NCI-H510A treated with DMSO at 0.1 percent for 48 hours (cell line): ENCODE measurements at regions not wholly inside any gene's neighbourhood (a gene's known extent, or its start where the extent isn't known, plus 50 kb on each side); places are given as distances from the start of the nearest gene placed in this dataset.

Source experiments
- DNase-seq: peaks from one replicate; lab custom pipeline; 2025; lab: John Stamatoyannopoulos, UW

DNA sequence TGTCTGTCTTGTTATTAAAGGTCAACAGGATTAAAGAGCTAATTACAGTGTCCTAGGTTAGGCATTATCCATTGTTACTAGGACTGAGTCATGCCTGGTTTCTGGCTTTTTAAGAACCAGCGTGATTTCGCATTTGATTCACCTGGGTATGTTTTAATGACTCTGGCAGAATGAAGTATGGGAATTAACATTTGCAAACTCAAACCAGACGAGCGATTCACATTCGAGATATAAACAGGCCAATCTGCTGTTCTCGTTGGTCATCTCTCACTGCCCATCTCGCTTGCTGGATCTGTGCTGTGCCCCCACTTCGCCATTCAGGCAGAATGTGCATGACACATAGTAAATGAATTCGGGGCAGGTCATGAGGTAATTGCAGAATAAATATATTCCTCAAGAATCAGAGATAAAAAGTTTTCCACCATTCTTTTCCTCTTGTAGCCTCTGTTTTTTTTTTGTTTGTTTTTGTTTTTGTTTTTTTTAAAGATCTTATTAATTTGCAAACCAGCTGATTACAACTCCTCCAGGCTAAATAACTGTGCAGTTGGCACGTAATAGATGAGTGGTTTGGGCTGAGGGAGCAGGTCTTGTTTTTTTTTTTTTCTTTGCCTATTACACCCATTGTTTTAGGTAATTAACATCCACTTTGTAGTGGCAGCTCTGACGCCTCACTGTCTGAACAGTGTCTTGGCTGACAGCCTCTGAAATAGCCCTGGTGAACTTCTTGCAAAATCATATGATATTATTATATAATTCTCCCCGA, 313.5 kb upstream of the MSX2 start:
- DNase-seq, result no peak

DNA sequence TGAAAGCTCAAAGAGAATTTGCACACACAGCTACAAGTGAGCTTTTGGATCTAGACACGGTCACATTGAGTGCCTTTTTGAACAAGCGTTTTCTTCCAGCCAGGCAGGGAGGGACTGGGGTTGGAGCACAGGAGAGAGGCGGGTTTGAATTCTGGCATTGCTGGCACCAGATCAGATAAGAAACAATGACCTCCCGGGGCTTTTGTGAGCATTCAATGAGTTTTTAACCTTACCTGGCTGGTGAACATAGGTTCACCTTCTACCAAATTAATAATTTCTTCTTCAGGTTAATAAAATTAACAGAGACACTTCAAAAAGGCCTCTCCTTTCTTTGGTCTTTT, 312.9 kb upstream of the MSX2 start:
- no peak for DNase-seq

DNA sequence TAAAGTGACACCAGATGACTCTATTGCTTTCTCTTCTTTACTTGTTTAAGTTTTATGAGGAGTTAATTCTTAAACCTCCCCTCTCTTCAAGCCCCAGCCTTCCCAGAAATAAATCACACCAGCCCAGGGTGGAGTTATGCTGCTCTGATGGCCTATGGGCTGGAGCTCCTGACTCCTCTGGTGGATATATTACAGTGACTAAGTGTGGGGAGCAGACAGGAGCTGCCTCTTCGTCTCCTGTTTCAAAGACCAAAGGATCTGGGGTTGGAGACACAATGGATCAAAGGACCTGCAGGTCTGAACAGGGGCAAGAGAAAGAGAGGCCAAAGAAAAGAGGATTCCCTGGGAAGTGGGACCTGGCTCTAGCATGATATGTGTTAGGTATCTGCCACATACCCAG, 312.0 kb upstream of the MSX2 start:
- DNase-seq, result no peak

DNA sequence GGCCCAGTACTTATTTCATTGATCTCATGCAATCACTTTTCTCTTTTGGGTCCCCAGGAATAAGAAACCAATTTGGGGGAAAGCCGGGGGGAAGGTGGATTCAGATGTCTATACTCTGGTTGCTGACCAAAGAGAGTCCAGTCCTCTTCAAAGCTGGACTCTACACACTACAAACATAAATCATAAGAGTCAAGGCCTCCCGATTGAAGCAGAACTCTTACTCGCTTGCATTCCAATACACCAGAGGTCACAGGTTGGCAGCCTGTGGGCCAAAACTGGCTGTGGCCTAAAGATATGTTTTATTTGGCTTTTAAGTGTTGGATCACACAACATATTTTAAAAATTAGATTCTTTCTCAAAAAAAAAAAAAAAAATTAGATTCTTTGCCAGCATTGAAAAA, 311.4 kb upstream of the MSX2 start:
- no peak for DNase-seq

DNA sequence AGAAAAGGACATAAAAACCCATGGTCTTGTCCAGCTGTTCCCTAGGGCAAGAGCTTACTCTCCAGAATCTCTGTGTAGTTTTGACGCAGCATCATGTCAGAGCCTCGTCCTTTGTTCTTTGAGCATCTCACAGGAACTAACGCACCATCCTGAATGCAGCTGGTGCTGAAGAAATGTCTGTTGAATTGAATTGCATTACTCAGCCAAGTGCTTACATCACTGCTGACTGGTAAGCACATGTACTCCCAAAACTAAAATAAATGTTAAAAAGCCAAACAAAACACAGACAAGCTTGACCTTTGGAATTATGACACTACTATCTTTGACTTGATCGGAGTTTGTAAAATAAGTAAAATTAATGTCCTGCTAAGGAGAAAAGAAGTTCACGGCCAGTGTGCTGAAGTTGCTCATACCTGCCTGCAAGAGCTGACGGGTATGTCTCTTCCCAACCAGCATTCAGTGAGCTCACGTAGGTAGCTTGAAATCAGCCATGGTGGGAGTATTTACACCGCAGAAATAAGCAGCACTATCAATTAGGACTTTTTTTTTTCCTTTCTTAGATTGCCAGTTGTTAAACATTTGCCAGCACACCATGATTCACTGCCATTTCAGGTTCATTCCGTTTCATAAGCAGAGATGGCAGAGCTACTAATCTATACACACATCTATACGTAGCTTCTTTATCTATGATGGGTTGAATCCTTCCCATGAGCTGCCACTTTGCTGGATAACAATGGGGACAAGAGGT, 310.6 kb upstream of the MSX2 start:
- DNase-seq, result no peak

DNA sequence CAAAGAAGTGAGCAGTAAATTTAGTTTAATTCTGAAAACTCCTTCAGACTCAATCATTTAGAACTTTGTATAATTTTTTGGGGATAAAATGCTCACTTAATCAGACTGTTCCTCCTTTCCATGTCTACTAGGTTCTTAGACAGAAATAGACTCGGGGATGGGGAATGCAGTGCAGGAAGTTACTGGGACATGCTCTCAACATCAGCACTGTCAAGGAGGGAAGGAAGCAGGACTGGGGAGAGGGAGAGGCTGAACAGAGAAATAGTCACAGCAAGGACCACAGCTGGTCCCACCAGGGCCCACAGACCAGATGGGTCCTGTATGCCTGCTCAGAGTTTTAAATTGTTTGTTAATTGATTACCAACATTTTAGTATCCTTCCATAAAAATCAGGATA, 310.1 kb upstream of the MSX2 start:
- no peak for DNase-seq

DNA sequence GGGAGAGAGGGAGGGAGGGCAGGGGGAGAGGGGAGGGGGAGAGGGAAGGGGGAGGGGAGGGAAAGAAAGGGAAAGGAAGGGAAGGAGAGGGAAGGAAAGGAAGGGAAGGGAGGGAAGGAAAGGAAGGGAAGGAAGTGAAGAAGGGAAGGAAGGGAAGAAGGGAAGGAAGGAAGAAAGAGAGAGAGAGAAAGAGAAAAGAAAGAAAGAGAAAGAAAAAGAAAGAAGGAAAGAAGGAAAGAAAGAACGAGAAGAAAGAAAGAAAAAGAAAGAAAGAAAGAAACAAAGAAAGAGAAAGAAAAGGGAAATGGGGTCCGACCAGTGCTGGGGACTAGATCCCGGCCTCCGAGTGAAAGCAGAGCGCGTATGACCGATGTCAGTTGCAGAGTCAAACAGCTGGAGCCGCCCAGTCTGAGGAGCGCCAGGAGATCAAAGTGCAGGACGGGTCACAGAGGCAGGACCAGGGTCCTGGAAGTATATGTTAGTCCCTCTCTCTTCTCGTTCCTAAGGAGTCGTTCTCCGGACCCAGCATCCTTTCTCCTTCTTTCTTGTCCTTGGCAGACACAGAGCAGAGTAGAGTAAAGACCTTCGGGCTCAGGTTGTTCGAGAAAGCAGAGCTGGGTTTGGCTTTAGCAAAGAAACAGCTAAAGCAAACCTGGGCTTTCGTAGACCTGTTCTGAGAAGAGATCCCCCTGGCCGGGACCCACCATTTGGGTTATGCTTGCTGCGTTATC, 305.4 kb upstream of the MSX2 start:
- DNase-seq, result peak; percentile 34

DNA sequence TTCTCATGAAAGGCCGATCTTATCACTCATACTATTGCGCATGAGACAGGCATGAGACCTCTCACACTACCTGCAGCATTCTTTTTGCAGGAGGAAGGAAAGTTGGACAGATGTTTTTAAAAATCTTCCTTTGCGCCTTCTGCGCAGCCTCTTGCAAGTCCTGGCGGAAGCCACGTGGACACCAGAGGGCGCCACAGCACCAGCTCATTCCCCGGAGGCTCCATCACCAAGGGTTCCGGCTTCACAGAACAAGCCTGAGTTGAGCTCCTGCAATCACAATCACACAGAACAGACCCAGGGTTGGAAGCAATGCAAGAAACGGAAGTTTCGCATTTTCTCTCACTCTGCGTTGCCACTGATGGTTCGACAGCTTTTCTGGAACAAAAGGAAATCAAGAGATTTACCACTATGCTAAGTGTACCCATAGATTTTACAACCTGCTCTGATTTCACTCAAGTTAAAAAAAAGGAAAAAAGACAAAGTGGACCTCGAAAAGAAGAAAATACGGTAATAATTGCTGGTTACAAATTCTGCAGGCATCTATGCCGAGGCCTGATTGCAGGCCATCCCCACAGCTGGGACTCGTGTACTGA, 304.7 kb upstream of the MSX2 start:
- peak; percentile 69 for DNase-seq

DNA sequence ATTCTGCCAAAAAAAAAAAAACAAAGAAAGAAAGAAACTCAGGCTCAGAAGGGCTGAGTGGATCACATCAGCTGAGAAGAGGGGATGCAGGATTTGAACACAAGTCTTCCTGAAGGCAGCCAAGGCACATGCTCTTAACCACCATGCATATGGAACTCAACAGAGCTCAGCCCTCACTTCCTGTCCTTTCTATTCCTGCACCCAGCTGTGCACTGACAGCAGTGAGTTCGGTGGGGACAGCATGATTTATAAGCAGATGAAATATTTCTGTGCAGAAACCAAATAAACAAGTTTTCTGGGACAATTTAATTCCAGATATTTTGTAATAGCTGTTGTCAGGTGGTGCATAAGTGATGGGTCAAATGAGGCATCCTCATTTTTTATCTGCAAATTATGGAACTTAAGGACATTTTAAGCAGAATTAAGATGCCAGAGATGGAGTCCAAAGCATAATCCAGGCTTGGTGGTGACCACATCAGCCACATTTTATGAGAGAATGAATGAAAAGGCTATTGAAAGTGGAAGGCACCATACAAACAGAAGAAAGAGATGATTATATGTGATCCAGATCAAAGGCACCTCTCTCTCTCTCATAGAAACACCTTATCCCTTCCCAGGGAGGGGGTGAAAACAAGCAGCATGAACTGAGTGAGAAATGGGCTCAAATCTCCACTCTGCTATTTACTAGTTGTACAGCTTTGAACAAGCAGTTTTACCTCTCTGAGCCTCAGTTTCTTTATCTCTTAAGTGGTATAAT, 303.6 kb upstream of the MSX2 start:
- no peak for DNase-seq

DNA sequence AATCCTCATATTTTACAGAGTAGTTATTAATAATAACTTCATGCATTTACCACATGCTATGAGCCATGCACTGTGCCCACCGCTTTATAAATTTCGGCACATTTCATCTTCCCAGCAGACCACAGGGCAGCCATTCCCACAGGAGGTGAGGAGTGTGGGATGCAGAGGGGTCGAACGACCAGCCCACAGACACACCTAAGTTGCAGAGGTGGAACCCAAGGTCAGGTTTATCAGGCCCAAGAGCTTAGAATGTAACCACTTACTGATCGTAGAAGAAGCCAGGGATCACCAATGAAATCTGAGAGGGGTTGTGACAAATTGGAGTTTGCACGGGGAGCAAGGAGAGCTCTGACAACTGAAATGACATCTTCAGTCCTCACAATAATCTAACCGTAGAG, 303.0 kb upstream of the MSX2 start:
- peak; percentile 4 for DNase-seq

DNA sequence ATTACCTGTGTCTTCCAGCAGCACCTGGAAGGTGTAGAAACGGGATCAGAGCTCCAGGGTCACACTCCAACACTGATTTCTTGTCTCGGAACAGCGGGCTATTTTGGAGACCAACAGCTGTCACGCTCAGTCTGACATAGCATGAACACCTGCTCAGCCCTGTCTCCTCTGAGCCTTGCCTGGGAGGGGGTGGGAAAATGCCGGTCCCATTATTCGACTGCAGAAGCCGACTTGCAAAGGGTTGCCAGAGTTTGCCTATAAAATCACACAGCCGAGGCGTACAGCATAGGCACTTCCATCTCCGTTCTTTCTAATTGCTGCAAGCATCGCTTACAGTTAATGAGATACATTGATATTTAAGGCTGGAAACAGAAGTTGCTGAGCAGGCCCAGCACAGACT, 300.8 kb upstream of the MSX2 start:
- DNase-seq, result peak; percentile 3

DNA sequence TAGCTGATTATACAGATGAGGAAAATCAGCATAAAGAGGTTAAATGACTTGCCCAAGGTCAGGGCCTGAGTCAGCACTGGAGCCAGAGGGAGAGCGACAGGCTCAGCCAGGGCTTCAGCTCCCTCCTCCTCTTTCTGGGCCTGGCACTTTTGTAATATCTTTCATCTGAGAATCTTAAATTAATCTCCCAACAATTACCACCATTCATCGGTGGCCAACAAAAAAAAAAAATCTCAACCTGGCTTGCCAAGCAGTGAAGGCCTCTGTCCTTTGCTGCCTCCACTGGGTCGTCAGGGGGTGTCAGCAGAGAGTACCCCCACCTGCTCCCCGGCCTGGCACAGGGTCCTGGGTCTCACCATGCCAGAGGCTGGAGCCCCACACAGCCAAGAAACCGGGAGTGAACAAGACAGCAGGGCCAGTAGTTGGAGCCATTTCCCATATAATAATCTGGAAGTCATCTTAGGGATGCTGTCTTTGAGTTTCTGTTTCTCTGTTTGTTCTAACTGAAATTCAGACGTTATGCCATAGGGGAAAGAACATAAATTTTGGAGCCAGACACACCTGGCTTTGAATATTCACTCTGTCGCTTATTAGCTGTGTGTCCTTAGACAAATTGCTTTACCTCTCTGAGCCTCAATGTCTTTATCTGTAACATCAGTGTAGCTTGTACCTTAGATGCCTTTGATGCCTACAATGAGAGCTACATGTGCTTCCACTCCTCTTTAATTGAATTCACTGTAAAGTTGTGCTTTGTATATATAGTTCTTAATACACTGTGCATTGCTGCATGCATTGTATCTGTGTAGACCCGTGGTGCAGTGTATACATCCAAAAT, 299.9 kb upstream of the MSX2 start:
- no peak for DNase-seq

DNA sequence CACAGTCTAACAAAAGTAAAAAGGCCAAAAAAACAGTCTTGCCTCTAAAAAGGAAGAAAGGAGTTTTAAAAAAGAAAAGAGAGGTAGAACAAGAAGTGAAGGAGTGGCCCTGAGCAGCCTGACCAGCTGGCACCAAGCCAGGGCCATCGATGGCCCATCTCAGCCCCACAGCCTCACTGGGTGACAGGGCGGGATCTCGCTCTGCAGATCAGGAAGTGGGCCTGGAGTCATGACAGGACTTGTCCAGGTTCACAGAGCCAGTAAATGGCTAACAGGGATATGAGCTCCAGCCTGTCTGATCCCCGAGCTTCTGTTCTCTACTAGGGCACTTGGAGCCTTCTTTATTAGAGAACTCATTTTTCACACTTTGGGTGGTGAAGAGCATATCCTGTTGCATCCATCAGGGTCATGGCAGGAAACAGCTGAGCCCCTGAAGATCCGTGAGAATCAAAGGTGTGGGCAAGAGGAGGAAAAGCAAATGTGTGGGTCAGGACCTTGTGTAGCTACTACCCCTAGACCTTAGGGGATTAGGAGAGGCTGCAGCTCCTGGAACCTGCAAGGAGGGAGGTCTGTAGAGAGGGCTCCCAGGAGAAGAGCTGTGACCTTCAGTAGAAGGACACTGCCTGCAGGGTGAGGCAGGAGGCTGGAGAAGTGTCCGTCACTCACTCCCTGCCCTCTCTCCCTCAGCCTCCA, 299.0 kb upstream of the MSX2 start:
- DNase-seq, result peak; percentile 13

DNA sequence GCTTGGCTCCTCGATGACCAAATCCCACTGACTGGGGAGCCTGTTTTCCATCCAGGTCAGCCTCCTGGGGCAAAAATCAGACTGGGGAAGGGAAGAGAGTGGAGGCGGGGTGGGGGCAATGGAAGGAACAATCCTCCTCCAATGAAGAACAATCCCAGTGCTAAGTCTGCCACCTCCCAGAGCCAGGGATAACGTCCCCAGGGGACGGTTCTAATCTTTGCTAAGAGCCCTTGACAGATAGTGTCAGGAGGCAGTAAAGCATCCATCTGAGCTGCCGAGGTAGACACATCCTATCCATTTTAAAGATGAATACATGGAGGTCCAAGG, 298.5 kb upstream of the MSX2 start:
- no peak for DNase-seq

DNA sequence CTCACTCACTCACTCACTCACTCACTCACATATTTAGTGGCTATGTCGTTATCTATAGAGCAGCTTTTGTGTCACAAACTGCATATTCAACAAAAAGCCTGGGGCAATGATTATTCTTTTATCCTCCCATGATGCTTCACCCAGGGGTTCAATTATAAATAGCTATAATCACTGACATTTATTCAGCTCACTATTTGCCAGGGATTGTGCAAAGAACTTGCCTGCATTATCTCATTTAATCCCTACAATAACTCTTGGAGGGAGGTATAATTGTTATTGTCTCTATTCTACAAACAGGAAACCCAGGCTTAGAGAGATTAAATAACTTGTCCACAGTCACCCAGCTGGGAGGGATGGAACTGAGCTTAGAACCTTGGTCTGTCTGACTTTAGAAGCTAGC, 298.0 kb upstream of the MSX2 start:
- DNase-seq, result no peak

DNA sequence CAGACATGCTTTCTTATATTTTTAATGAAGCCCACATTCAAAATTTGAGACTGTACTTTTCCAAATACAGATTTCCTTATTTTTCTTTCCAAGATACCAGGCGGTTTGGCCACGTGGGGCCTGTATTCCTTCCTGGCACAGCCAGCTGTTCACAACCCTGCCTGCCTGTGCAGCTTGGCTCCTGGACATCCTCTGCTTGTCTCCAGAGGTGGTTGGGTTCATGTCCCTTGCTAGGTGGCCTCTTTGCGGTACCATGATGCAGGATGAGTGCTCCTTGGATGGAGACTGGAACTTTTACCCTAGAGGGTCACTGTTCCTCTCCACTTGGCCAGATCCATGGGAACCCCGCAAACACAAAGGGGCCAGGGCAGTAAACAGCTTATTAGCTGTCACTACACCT, 297.5 kb upstream of the MSX2 start:
- no peak for DNase-seq

DNA sequence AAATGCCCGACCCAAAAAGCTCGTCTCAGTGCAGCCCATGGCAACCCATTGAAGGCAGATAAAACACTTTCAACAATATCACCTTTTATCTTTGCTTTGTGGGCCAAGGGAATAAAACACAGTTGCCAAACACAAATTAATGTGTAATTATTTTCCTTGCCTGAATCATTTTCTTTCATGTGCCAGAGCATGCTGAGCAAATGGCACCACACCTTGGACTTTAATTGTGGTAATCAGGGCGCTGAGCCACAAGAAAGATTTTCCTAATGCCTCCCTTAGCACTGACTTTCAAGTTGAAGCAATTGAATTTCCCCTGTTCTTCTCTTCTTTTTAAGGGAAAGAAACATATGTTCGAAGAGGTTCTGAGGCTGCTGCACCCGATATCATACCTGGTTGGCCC, 297.1 kb upstream of the MSX2 start:
- no peak for DNase-seq

DNA sequence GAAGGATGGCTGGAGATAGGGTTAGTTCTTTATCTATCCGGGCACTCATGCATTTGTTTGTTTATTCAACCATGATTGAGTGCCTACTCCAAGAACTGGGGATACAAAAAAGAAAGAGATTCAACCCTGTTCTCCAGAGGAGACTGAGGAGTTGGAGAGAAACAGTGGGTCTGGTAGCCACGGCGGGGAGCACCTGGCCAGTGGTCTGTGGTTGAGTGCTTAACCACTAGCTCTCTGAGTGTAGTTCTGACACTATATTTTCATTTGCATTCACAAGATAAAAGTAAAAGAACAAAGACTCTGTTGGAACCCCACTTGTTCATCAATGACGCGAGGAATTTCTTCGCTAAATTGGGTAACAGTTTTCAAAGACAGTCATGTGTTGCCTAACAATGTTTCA, 295.5 kb upstream of the MSX2 start:
- no peak for DNase-seq

DNA sequence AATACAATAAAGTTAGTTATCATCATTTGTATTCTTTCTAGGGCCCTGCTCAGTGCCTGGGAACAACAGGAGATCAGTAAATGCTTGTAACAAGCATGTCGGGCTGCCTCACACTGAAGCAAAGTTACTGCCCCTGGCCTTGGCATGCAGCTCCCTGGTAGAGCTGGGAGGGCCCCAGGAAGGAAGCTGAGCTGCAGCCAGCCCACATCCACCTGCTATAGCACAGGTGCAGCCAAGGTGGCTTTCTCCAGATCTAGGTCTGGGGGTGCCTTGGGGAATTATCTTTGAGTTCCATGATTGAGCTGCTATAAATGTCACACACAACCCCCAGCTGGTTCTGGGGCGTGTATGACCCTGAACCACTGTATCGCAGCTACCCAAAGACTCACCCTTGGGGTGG, 293.4 kb upstream of the MSX2 start:
- no peak for DNase-seq

DNA sequence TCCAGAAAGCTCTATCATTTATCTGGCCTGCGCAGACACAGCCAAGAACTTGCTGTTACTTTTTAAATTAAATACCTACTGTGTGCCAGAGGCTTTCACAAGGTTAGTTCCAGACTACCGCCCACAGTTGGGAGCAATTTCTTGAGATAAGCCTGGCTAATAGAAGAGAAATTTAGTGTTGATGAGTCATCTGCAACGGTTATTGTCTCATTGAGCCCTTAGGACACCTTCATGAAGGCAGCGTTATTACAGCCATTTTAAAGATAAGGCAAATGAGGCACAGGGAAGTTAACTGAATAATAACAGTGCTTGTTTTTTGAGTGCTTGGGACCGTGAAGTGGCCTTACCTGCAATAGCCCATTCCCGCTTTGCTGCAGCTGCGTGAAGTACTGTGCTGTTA, 292.9 kb upstream of the MSX2 start:
- DNase-seq, result no peak

DNA sequence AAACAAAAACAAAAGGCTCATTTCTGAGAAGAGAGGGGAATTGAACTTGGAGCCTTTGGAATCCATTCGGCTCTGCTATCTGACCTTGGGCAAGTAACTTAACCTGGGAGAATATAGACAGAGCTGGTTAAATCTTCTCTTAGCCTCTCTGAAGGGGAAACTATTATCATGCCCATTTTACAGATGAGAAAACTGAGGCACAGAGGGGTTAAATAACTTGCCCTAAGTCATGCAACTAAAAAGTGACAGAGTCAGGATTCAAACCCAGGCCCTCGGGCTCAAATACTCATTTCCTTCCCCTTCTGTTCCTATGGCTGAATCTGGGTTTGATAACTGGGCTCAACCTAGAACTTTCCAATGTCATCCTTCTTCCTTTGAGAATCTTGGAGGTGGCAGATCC, 291.3 kb upstream of the MSX2 start:
- DNase-seq, result no peak
